HG03442 (cell line): ENCODE measurements at regions not wholly inside any gene's neighbourhood (a gene's known extent, or its start where the extent isn't known, plus 50 kb on each side); places are given as distances from the start of the nearest gene placed in this dataset.

Source experiments
- ATAC-seq: cut with Tn5 transposase; IDR thresholded peaks from one replicate; pipeline ENCODE4 v1.9.1; 2021; ENCODE audit warnings: mild to moderate bottlenecking, moderate library complexity; ENCODE audit not compliant: unreplicated experiment

- no peak for ATAC-seq
Observed at GRCh38 chr2:136407117-136407951, 289.4 kb upstream of the CXCR4 start.

GRCh38 chr2:136404925-136405324, 287.0 kb upstream of the CXCR4 start:
- no peak for ATAC-seq

GRCh38 chr2:136404176-136404575, 286.2 kb upstream of the CXCR4 start:
- no peak for ATAC-seq

- no peak for ATAC-seq
Observed at GRCh38 chr2:136402281-136402680, 284.3 kb upstream of the CXCR4 start.

- ATAC-seq: no peak
Observed at GRCh38 chr2:136399667-136400289, 281.8 kb upstream of the CXCR4 start.

- ATAC-seq: no peak
Observed at GRCh38 chr2:136395582-136395981, 277.6 kb upstream of the CXCR4 start.

GRCh38 chr2:136394136-136395060, 276.4 kb upstream of the CXCR4 start:
- ATAC-seq: peak; percentile 59

- no peak for ATAC-seq
Observed at GRCh38 chr2:136393514-136393913, 275.6 kb upstream of the CXCR4 start.

- no peak for ATAC-seq
Observed at GRCh38 chr2:136392897-136393505, 275.1 kb upstream of the CXCR4 start.

- peak; percentile 75 for ATAC-seq
Observed at GRCh38 chr2:136389809-136390208, 271.9 kb upstream of the CXCR4 start.

- no peak for ATAC-seq
Observed at GRCh38 chr2:136386046-136386445, 268.1 kb upstream of the CXCR4 start.

GRCh38 chr2:136384531-136385303, 266.8 kb upstream of the CXCR4 start:
- ATAC-seq: peak; percentile 36

- ATAC-seq: no peak
Observed at GRCh38 chr2:136383167-136383566, 265.2 kb upstream of the CXCR4 start.

- ATAC-seq: peak; percentile 82
Observed at GRCh38 chr2:136381722-136382633, 264.0 kb upstream of the CXCR4 start.

GRCh38 chr2:136381245-136381644, 263.3 kb upstream of the CXCR4 start:
- no peak for ATAC-seq

- ATAC-seq: no peak
Observed at GRCh38 chr2:136378712-136379595, 261.0 kb upstream of the CXCR4 start.

GRCh38 chr2:136377423-136378382, 259.8 kb upstream of the CXCR4 start:
- no peak for ATAC-seq
